ENCODE measurements at regions not wholly inside any gene's neighbourhood (a gene's known extent, or its start where the extent isn't known, plus 50 kb on each side); places are given as distances from the start of the nearest gene placed in this dataset.

DNA sequence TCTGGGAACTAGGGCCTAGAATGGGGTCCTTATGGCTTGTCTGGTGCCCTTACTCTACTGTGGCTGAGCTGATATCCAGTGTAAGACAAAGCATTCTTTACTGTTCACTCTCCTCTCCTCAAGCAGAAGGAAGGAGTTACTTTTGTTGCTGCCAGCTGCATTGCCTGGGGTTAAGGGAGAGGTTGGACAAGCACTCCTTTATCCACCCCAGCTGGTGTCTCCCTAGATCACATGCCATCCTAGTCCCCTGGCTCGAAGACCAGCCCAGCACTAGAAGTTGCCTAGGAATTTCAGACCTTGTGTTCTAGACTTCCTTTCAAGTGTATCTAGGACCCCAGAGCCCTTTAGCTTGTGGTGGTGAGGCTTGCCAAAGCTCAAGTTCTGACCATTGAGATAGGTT, 1051.5 kb upstream of the C9orf72 start:
- no peak for DNase-seq (ENCODE audit: low spot score)

DNA sequence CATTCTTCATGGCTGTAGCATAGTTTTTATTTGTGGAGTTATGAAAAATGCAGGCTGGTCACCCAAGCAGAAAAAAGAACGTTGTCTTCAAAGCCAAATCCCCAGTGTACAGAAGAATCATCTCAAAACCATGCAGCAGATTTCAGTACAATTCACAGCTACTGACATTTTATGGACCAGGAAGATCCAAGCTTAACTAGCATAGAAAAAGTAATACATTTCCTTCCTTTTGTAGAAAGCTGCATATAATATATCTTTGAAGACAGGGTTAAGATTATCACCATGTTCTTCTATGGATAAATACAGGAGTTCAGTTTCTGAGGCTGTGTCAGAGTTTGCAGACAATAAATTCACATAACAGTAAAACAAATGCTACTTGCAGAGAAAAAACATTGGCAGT, 1054.8 kb upstream of the C9orf72 start:
- no peak for DNase-seq (ENCODE audit: low spot score)

DNA sequence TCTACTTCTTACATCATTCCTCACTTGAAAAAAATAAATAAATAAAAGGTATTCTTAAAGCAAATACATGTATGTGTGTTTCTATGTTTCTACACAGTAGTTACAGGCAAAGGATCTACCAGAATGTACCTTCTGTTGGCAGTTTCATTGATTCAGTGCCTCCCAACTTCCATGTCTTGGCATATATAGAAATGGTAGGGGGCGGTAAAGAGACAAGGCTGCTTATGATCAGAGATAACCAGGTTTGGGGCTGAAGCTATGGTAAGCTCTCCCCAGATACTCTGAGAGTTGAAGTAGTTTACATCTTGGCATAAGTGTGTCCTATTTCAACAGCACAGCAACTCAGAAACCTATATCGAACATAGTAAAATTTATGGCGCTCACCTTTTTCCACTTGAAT, 1075.4 kb upstream of the C9orf72 start:
- DNase-seq (ENCODE audit: low spot score) = no peak

DNA sequence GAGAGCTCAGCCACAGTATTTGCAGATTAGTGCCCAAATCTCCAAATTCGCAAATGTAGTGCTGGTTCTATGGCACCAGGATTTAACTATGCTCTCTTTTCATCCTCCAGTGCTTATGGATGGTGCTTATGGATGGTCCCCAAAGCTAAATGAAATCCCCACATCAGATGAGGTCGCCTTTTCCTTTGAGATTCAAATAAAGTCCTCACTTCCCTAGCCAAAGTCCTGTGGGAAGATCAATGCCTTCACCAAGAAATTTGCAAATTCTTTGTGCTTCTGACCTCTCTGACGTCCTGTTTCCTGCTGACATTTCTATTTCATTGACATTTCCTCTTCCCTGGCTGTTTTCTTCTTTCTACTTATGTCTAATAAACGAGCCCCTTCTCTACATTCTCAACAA, 1077.0 kb upstream of the C9orf72 start:
- no peak for DNase-seq (ENCODE audit: low spot score)

DNA sequence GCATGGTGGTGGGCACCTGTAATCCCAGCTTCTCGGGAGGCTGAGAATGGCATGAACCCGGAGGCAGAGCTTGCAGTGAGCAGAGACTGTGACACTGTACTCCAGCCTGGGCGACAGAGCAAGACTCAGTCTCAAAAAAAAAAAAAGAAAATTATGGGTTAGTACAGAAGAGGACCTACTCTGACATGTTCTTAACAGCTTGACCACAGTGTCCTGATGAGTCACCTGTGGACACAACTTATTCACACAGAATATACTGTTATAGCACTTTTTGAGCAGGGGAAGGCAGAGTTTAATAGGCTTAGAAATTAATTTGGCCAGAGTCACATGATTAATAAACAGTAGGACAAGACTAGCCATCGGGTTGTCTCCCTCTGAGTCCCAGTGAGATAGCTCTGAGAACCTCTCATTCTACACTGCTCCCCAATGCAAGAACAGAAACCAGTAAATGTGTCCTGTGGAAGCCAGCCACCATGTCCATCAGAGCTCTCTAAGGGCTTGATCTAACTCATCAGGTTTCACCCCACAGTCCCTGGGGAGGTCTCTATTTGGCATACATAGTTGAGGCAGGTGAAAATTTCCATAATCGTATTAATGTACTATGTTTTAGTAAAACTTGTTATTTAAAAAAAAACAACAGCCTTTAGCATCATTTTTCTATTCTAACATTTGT, 1077.9 kb upstream of the C9orf72 start:
- DNase-seq (ENCODE audit: low spot score) = no peak

DNA sequence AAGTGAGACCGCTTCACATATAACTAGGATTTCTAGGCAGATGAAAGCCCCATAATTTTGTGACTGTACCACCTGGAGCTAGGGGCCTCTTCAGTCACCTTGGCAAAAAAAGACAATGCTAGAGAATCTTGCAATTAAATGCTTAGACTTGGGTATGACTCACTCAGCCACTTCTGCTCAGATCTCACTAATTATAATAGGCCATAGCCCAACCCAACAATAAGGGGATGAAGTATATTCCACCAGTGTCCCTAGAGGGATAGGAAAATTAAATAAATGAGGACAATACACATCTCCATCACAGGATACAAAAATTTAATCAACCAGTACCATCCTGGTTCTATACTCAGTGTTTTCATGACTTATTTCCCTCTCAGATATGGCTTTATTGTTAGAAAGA, 1079.9 kb upstream of the C9orf72 start:
- no peak for DNase-seq (ENCODE audit: low spot score)

DNA sequence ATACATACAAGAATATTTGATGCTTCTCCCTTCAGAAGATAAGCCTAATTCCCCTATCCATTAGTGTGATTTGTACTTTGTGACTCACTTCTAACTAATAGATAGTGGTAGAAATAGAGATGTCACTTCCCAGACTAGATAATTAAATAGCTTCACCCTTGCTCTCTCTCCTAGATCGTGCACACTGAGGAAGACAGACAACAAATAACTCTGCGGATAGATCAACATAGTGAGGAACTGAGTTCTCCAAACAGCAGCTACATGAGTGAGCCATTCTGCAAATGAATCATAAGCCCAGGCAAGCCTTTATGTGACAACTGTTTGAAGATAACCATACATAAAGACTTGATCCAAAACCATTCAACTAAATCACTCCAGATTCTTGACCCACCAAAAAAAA, 1083.4 kb upstream of the C9orf72 start:
- no peak for DNase-seq (ENCODE audit: low spot score)

DNA sequence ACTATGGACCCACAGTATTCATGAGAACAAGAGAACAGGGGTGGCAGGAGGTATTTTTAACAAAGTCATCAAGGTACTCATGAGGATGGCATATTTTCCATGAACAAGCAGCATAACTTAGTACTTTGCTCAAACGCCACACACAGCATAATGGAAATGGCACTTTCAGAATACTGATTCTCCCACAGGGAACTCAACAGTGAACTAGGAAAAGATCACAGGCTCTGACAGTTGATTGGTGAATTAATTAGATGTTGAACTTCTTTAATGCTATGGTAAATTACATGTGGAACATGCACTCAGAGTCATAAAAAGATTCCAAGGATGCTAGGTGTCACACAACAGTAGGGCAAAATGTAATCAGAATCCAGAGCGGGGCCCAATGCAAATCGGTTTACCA, 1088.6 kb upstream of the C9orf72 start:
- DNase-seq (ENCODE audit: low spot score) = no peak

DNA sequence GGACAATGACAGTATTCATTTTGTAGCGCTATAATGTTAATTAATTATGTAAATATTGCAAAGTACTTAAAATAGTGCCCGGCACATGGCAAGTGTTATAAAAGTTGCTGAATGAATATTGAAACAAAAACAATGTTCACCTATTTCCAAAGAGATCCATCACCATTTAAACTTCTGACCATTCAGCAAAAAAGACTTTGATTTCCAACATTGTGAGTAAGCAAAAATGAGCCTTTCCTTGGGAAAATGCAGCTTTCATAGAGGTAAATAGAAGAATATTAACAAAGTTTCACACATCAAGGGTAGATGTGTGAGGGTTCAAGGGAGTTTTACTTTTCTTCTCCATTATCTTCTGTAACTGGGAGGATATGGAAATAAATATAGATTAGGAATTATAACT, 1089.4 kb upstream of the C9orf72 start:
- no peak for DNase-seq (ENCODE audit: low spot score)

DNA sequence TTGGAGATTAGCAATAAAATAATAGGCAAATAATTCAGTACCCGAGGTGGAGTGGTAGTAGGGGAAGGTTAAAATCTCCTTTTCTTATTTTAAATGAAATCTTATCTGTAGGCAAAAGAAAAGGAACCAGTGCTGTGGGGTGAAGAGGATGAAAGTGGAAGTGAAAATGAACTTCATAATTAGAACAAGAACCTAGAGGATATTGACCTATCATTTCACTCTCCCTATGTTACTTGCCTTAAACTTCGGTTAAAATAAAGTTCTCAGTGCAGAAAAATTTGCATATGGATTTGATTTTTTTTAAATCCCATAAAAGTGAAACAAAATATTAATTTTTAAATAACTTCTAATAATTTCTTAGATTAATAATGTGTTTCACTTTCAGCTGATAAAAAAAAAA, 1094.9 kb upstream of the C9orf72 start:
- DNase-seq (ENCODE audit: low spot score) = no peak

DNA sequence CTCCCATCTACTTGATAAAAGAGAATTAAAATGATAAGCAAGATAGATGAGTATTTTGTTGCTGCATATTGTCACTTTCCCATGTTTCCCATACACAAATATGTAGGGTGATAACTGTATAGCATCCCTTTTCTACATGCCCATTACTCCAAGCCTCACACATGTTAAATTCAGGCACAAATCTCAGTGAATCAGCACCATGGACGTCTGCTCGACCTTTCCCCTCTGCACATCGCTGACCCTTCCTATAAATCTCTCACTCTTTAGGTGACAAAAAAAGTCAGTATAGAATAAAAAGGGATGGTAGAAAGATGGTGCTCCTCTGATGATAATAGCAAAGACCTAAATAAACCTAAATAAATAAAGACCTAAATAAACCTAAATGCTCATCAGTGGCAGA, 1097.7 kb upstream of the C9orf72 start:
- no peak for DNase-seq (ENCODE audit: low spot score)

DNA sequence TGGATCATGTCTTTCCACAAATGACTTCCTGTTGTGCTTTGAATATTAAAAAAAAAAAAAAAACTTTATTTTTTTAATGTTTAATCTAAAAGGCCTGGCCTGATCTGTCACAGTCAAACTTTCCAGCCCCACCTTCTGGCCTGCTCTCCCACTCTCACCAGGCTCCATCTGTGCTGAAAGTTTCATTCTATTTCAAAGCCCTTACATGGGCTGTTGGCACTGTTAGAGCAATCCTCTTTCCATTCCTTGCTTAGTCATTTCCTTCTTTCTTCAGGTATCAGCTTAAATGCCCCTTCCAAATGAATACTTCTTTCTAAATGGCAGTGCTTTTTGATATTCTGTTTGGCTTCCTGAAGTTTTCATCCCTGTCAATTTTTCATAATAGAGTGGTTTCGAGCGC, 1104.8 kb upstream of the C9orf72 start:
- no peak for DNase-seq (ENCODE audit: low spot score)

DNA sequence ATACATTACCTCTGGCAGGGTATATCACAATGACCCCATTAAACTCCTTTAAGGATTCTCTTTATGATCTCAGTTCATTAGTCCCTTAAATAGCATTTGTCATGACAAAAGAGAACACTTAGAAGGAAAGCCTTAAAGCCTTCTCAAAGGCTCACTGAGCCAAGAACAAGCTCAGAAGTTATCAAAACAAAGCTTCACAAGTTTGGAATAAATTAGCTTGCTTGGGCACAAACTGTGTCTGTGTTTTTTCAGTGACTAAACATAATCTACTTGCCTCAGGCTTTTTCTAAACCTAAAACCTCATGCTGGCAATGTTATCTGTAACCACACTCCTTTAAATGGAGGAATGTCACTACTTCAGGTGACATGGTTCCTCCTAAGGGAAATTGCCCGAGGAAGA, 1114.9 kb upstream of the C9orf72 start:
- DNase-seq (ENCODE audit: low spot score) = no peak

DNA sequence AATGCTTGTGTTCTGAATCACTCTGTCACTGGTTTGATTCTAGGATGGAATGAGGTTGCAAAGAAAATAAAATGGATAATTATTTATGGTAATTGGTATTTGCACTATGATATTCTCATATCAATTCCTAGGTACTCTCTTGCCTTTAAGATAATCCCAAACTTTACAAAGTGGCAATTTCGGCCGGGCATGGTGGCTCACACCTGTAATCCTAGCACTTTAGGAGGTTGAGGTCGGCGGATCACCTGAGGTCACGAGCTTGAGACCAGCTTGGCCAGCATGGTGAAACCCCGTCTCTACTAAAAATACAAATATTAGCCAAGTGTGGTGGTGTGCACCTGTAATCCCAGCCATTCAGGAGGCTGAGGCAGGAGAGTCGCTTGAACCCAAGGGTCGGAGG, 1118.7 kb upstream of the C9orf72 start:
- no peak for DNase-seq (ENCODE audit: low spot score)

DNA sequence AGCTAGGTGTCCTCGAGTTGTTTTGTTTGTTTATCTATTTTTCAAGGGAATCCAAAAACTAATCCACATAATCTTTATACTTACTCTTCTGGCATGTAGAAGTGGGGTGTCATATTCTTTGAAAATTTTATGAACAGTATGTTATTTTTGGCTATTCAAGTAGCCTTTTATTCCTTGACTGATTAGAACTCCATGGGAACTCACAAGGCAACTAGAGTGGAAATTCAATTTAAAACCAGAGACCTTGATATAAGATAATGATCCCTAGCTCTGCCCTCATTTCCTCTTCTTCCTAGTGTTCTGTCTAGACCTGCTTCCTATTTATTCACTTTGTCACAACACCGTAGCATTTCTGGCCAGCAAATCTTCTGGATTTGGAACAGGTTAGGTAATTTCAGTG, 1123.7 kb upstream of the C9orf72 start:
- DNase-seq (ENCODE audit: low spot score) = no peak

DNA sequence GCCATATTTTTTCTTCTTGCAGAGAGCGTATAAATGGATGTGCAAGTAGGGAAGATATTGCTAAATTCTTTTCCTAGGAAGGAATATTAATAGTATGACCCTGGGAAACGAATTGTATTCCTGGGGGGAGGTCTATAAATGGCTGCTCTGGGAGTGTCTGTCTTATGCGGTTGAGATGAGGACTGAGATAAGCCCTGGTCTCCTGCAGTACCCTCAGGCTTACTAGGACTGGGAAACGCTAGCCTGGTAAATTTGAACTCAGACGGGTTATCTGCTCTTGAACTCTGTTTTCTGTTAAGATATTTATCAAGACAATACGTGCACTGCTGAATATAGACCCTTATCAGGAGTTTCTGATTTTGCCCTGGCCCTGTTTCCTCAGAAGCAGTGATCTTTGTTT, 1126.4 kb upstream of the C9orf72 start:
- no peak for DNase-seq (ENCODE audit: low spot score)

DNA sequence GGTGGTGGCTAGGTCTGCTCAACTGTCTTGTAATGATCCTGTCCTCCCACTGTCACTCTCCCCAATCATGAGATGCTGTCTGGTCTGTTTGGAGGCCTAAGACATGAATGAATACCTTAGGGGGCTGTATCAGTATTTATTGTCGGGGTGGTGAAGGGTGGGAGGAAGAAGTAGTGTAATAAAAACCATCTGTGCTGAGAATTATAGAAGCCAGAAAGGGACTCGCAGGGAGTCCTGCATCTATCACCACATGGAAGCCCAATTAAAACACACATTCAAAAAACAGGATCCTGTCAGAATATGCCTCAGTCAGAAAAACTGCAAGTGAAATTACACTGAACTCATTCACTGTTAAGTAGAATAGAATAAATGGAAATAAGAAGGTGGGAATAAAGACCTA, 1134.3 kb upstream of the C9orf72 start:
- no peak for DNase-seq (ENCODE audit: low spot score)

DNA sequence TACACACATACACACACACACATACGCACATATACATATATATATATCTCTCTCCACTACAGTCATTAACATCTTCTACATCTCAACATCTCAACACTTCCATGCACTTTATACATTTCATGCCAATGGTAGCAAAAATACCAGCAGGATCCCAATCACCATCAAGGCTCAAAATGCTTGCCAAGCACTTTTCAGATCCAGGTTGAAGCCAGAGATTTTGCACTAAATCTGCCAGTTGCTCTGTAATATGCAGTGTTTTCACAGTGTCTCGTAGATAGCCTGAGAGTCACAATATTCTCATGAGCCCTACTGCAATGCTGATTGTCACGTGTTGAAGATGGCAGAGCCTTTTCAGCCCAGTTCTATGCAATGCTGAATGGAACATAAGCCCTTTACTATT, 1140.9 kb upstream of the C9orf72 start:
- no peak for DNase-seq (ENCODE audit: low spot score)

DNA sequence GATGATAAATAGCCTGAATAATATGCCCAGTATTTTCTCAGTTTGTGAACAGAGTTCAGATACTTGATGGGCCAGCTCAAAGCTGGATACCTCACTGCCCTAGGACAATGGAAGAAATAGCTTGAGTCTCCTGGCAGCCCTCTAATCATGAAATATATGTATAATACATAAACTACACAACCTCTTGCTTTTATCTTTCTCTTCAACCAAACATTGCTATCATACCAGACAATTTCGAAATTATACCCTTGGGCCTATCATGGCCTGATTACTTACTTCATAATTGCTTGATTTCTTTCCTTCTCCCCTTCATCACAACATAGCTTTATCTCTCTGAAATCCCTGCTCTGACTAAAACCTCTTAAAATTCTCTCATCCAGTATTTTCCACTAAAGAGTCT, 1144.9 kb upstream of the C9orf72 start:
- DNase-seq (ENCODE audit: low spot score) = no peak

DNA sequence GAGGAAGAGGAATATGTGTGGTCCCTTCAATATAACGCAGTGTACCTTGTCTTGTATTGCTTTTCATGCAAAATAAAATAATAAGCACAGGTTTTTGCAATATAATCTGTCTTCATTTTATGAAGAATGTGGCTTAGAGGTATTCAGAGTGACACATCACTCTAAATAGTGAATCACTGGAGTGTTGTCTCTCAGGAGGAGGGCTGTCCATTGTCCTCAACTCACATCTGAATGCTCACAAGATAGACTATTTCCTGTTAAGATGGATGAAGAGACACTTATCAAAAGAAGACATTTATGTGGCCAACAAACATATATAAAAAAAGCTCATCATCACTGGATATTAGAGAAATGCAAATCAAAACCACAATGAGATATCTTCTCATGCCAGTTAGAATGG, 1147.5 kb upstream of the C9orf72 start:
- DNase-seq (ENCODE audit: low spot score) = no peak

DNA sequence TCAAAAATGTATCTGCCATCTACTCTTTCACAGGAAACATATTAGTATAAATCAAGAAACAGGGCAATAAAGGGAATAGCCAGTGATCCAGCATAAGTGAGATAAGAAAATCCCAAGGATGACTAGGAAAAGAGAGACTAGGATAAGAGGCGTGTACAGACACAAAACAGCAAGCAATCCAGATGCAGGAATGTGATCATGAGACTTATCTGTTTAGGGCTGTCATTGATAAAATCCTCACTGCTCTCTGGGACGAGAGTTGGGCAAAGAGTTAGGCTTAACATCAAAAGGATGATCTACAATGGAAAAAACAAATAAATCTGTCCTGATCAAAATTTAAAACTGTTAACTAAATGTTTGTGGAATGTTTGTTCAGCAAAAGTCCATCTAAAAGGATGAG, 1156.8 kb upstream of the C9orf72 start:
- no peak for DNase-seq (ENCODE audit: low spot score)

DNA sequence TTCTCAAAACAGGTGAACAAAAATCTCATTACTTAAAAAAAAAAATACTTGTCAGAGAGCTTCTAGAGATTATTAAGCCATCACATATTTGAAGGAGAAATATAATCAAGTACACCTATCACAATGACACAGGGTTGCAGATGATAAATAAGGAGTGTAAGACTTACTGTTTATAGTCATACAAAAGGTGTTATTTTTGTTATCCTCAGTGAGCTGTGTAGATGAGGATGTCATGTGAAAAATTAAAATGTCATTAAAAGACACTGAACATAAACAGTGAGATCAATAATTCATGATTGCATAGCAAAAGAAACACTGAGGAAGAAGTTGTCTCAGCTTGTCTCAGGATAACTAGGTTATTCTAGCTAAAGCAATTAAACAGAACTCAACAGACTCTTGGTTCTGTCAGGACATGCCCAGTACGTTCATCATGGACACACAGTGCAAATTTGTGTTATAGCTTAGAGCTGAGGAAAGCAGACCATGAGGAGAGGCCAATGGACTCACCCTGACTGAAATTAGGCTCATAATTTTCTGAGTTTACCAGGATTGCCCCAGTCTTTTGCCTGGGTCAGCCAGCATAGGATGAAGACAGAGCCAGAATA, 1162.6 kb upstream of the C9orf72 start:
- no peak for DNase-seq (ENCODE audit: low spot score)

DNA sequence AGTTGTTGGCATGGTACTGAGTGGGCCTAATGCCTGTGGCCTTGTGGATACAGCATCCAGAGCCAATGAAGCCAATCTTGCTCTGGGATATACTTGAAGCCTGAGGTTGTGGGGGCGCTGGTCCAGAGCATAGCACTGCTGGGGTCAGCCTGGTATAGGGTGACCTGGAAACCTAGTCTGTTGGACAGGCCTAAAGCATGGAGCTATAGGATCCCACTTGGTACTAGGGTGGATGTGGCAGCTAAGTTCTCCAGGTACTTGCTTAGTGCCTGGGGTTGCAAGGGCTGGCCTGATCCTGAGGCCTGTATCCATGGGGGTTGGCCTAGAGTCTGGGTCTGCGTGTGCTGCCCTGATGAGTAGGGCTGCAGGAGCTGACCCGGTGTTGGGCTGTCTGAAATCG, 1168.2 kb upstream of the C9orf72 start:
- no peak for DNase-seq (ENCODE audit: low spot score)

DNA sequence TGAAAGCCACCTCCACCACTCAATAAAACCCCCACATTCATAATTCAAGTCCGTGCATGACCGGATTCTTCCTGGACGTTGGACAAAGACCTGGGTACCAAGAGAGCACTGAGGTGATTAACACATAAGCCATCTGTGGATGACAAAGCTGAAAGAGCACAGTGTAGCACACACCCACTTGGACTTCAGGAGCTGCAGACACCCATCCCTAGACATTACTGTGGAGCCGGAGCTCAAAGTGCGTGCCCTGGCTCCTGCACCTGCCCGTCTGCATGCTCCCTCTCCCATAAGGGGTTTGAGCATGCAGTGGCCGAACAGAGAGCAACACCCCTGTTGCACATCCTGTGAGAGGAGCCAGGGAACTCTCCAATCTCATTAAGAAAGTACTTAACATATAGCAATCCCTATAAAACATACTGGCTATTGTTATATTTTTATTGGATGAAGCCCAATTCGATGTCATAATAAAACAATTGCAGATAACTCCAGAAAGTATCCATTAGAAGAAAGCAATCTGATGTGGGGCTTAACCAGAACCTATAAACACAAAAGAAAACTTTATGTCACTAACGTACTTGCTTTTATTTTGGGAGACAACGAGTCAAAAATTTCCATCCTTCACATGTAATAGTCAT, 1174.2 kb upstream of the C9orf72 start:
- DNase-seq (ENCODE audit: low spot score) = no peak

Measured in AG20443 (cell line).